ENCODE measurements at regions not wholly inside any gene's neighbourhood (a gene's known extent, or its start where the extent isn't known, plus 50 kb on each side); places are given as distances from the start of the nearest gene placed in this dataset. TPM values are rescaled to one million over a fixed set of nuclear protein-coding genes. Genes with fewer than 3 reads are reported as not detected.

Small RNA genes in the stretch of these regions (small RNA-seq; reads per million reads assigned to genes)
- not detected for gene AL121932.1
